Spleen (tissue), 7 donors: ENCODE measurements at regions not wholly inside any gene's neighbourhood (a gene's known extent, or its start where the extent isn't known, plus 50 kb on each side); places are given as distances from the start of the nearest gene placed in this dataset.
"Not testable (repeated sequence)": the region's sequence is repeated elsewhere in the genome, so short reads cannot be mapped to it uniquely, and the experiment has no call there.

Source experiments
- POLR2AphosphoS5 ChIP-seq, 3 donors: sonication (generic); formaldehyde crosslinking; IDR thresholded peaks; one replicate each; pipeline ENCODE4 v1.5.1; 2017; ENCODE audit warnings: antibody characterized with exemption in 3 of 3
- TF ChIP-seq, protein P1 (sequence below), 11 experiments: fragments of 200-600 bp in 7 of 11; fragments of 450-650 bp in 4 of 11; sonication (generic) in 4 of 11; IDR thresholded peaks in 8 of 11; conservative IDR thresholded peaks in 3 of 11; 1 replicate in 7 of 11; 2 replicates in 4 of 11; pipeline versions ENCODE4 v1.4.0 to v1.8.0; 2016 to 2021; ENCODE audit warnings: antibody characterized with exemption in 11 of 11, inconsistent platforms in 4 of 11, mild to moderate bottlenecking in 1 of 11
- donor health status: DM: no; HTN: no; CAD: no; lungs with moderate emphysema.
- donor health status: DM: no; HTN: no; CAD: no.
- donor health status: DM: no; HTN: no; CAD: no.

DNA sequence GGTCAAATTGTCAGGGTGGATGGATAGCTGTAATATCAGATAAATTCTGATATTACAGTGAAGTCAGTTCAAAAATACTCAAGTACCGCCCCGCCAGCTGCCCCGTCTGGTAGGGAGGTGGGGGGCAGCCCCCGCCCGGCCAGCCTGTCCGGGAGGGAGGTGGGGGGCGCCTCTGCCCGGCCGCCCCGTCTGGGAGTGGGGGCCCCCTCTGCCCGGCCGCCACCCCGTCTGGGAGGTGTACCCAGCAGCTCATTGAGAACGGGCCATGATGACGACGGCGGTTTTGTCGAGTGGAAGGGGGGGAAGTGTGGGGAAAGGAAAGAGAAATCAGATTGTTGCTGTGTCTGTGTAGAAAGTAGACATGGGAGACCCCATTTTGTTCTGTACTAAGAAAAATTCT, 175.8 kb upstream of the LMCD1 start:
- TF ChIP-seq, protein P1, sequence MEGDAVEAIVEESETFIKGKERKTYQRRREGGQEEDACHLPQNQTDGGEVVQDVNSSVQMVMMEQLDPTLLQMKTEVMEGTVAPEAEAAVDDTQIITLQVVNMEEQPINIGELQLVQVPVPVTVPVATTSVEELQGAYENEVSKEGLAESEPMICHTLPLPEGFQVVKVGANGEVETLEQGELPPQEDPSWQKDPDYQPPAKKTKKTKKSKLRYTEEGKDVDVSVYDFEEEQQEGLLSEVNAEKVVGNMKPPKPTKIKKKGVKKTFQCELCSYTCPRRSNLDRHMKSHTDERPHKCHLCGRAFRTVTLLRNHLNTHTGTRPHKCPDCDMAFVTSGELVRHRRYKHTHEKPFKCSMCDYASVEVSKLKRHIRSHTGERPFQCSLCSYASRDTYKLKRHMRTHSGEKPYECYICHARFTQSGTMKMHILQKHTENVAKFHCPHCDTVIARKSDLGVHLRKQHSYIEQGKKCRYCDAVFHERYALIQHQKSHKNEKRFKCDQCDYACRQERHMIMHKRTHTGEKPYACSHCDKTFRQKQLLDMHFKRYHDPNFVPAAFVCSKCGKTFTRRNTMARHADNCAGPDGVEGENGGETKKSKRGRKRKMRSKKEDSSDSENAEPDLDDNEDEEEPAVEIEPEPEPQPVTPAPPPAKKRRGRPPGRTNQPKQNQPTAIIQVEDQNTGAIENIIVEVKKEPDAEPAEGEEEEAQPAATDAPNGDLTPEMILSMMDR (IDR thresholded peaks at IDR 0.05 in 8 of 11, conservative IDR thresholded peaks at IDR 0.05 in 3 of 11), result not testable (repeated sequence)
- TF ChIP-seq POLR2AphosphoS5 (IDR thresholded peaks at IDR 0.05), result not testable (repeated sequence)
